ENCODE measurements at regions not wholly inside any gene's neighbourhood (a gene's known extent, or its start where the extent isn't known, plus 50 kb on each side); places are given as distances from the start of the nearest gene placed in this dataset.

- TF ChIP-seq ETS1 (IDR thresholded peaks at IDR 0.05) (no peak), ZNF462 (CRISPR knock-in tag; IDR thresholded peaks at IDR 0.05) (no peak)
Measured at GRCh38 chr15:87224404-87224803, 1032.1 kb downstream of the NTRK3 start (continued).

GRCh38 chr15:87219650-87220615 lies 1036.6 kb downstream of the NTRK3 start:
- Histone ChIP-seq H3K36me3 (ENCODE audit: insufficient read depth) (no peaks in the 10 kb centered on the region), H3K79me2 (replicated peaks; ENCODE audit: insufficient read depth) (no peaks in the 10 kb centered on the region), H3K4me3 (no peak overlapping the region), H3K4me2 (no peak overlapping the region), H2AFZ (no peak overlapping the region), H3F3A (replicated peaks; ENCODE audit: low read depth) (no peaks in the 10 kb centered on the region), H3K27ac (ENCODE audit: low read depth) (no peak overlapping the region), H3K27me3 (ENCODE audit: insufficient read depth) (no peaks in the 10 kb centered on the region), H4K20me1 (replicated peaks; ENCODE audit: insufficient read depth) (no peaks in the 10 kb centered on the region), H3K9me2 (ENCODE audit: insufficient read depth) (peaks cover 11% of the 10 kb centered on the region; the same call in 1 of the 2 replicates), H3K4me1 (ENCODE audit: insufficient read depth) (no peaks in the 10 kb centered on the region)
- ATAC-seq, result no peak
- Mint-ChIP-seq H3K9me3 (no peaks in the 10 kb centered on the region), H3K4me3 (no peak overlapping the region), H3K4me1 (peaks cover 1% of the 10 kb centered on the region; the same call in 2 of the 3 replicates), H3K27me3 (ENCODE audit: insufficient read depth, low read depth, poor library complexity) (no peaks in the 10 kb centered on the region), H3K36me3 (ENCODE audit: low read depth) (no peaks in the 10 kb centered on the region; the same call in 2 of the 3 replicates), H3K27ac (no peak overlapping the region)
- no peak for DNase-seq (ENCODE audit: low spot score)
- no peak for TF ChIP-seq CTCF (conservative IDR thresholded peaks at IDR 0.05; ENCODE audit: low read depth in 2 of 2)
- TF ChIP-seq ZNF331 (CRISPR knock-in tag; IDR thresholded peaks at IDR 0.05; ENCODE audit: low read depth), result no peak
- TF ChIP-seq CREB1 (CRISPR knock-in tag; IDR thresholded peaks at IDR 0.05; ENCODE audit: low read depth), result no peak
- TF ChIP-seq NANOG (IDR thresholded peaks at IDR 0.05; ENCODE audit: borderline replicate concordance), result no peak
- no peak for TF ChIP-seq ZNF114 (CRISPR knock-in tag; IDR thresholded peaks at IDR 0.05)
- no peak for TF ChIP-seq STAT1 (IDR thresholded peaks at IDR 0.05; ENCODE audit: unreplicated experiment)
- no peak for TF ChIP-seq EZH2 (IDR thresholded peaks at IDR 0.05; ENCODE audit: low read depth, unreplicated experiment)
- TF ChIP-seq REST (IDR thresholded peaks at IDR 0.05; ENCODE audit: unreplicated experiment), result no peak
- TF ChIP-seq EZH2phosphoT487 (IDR thresholded peaks at IDR 0.05; ENCODE audit: unreplicated experiment), result no peak
